K562 (cell line): ENCODE measurements at regions not wholly inside any gene's neighbourhood (a gene's known extent, or its start where the extent isn't known, plus 50 kb on each side); places are given as distances from the start of the nearest gene placed in this dataset.

Experiments used
- ATAC-seq: fragments of 200-7000 bp; cut with Tn5 transposase; 3 replicates; pipeline ENCODE4 v1.9.1; 2020; ENCODE audit warnings: moderate library complexity
- BruUV-seq: library from RNA; stranded (reverse); fragments of 400-500 nt; replicated peaks from 2 replicates; lab custom pipeline; 2021; lab: Mats Ljungman, UMichigan
- CTCF ChIA-PET: fragments of 300-600 bp; formaldehyde crosslinking; extraction: SDS; loops from one replicate; lab custom pipeline; 2021; ENCODE audit warnings: low intra/inter-chr PET ratio; lab: Yijun Ruan, JAX
- POLR2A ChIA-PET: fragments of 300-600, 350-650 bp; sonication (Branson Sonifier 250); formaldehyde crosslinking; extraction: SDS; loops from one replicate; lab custom pipeline; 2021; ENCODE audit warnings: antibody characterized with exemption, inconsistent platforms; lab: Yijun Ruan, JAX
- DNase-seq, 4 experiments: peaks; one replicate each; pipeline versions ENCODE4 v3.0.0 to v3.0.0-alpha.2; 2011 to 2018; ENCODE audit warnings: low spot score in 3 of 4, mixed read lengths in 3 of 4; ENCODE audit errors: extremely low read depth in 1 of 4
- FAIRE-seq: peaks from 2 replicates; lab custom pipeline; 2011; peaks lifted over from hg19 to GRCh38; lab: Jason Lieb, UNC
- H2AFZ ChIP-seq: 2 replicates; pipeline ENCODE4 v1.6.0; 2011; ENCODE audit warnings: low read depth, low read length, control low read depth, inconsistent platforms
- H3K27ac ChIP-seq: fragments of 200-600 bp; 3 replicates; pipeline ENCODE4 v1.8.0; 2011; ENCODE audit warnings: low read depth, mild to moderate bottlenecking, control low read depth, inconsistent platforms, low read length, moderate library complexity, mixed read lengths; ENCODE audit errors: extremely low read depth
- H3K27me3 ChIP-seq, 2 experiments: fragments of 300-600 bp in 1 of 2; 2 replicates in 1 of 2; 3 replicates in 1 of 2; pipeline versions ENCODE4 v1.6.0 to v1.8.0; 2011; ENCODE audit warnings: inconsistent platforms in 2 of 2, low read length in 2 of 2, mild to moderate bottlenecking in 1 of 2, mixed read lengths in 1 of 2, moderate library complexity in 1 of 2; ENCODE audit not compliant: control insufficient read depth in 2 of 2, insufficient read depth in 2 of 2
- H3K36me3 ChIP-seq: fragments of 300-600 bp; 3 replicates; pipeline ENCODE4 v1.8.0; 2011; ENCODE audit warnings: mild to moderate bottlenecking, low read length, inconsistent platforms; ENCODE audit not compliant: control insufficient read depth, insufficient read depth
- H3K4me1 ChIP-seq, 2 experiments: fragments of 200-600 bp in 1 of 2; replicated peaks in 1 of 2; 2 replicates in 1 of 2; 3 replicates in 1 of 2; pipeline versions ENCODE4 v1.5.1 to v1.8.0; 2011; ENCODE audit warnings: inconsistent platforms in 2 of 2, low read length in 2 of 2, mild to moderate bottlenecking in 1 of 2, mixed read lengths in 1 of 2, moderate library complexity in 1 of 2; ENCODE audit not compliant: control insufficient read depth in 2 of 2, insufficient read depth in 2 of 2
- H3K4me2 ChIP-seq: 2 replicates; pipeline ENCODE4 v1.6.1; 2011; ENCODE audit warnings: low read length, control low read depth, inconsistent platforms, mixed read lengths; ENCODE audit not compliant: insufficient read depth
- H3K4me3 ChIP-seq: fragments of 200-600 bp; sonication (generic), shearing (Covaris generic); 2 replicates; pipeline ENCODE4 v1.5.1; 2016; ENCODE audit warnings: control low read depth, inconsistent platforms
- H3K79me2 ChIP-seq: fragments of 200-600 bp; 3 replicates; pipeline ENCODE4 v1.8.0; 2011; ENCODE audit warnings: low read length, inconsistent platforms; ENCODE audit not compliant: control insufficient read depth, insufficient read depth
- H3K9ac ChIP-seq, 2 experiments: 2 replicates each; pipeline versions ENCODE4 v1.6.0 to v1.6.1; 2011; ENCODE audit warnings: low read depth in 2 of 2, low read length in 2 of 2, control low read depth in 1 of 2, inconsistent platforms in 1 of 2, mild to moderate bottlenecking in 1 of 2, mixed read lengths in 1 of 2; ENCODE audit not compliant: insufficient read depth in 1 of 2
- H3K9me1 ChIP-seq: one replicate; pipeline ENCODE4 v1.6.0; 2011; ENCODE audit warnings: inconsistent platforms, mild to moderate bottlenecking, low read length, moderate library complexity; ENCODE audit not compliant: control insufficient read depth, insufficient read depth
- H3K9me3 ChIP-seq: replicated peaks from 2 replicates; pipeline ENCODE4 v1.5.1; 2011; ENCODE audit warnings: low read depth, low read length, inconsistent platforms; ENCODE audit not compliant: control insufficient read depth, insufficient read depth
- H4K20me1 ChIP-seq: replicated peaks from 2 replicates; pipeline ENCODE4 v1.6.1; 2011; ENCODE audit warnings: low read length, inconsistent platforms, mixed read lengths; ENCODE audit not compliant: control insufficient read depth, insufficient read depth
- ERF ChIP-seq: fragments of 450-650 bp; formaldehyde crosslinking; IDR thresholded peaks from 2 replicates; pipeline ENCODE4 v1.4.0; 2020; ENCODE audit warnings: mild to moderate bottlenecking, mixed read lengths
- KAT2B ChIP-seq: IDR thresholded peaks from one replicate; pipeline ENCODE4 v1.6.1; 2012; ENCODE audit warnings: low read depth, mild to moderate bottlenecking, control low read depth, inconsistent platforms, low read length, moderate library complexity
- KLF13 ChIP-seq: fragments of 450-650 bp; IDR thresholded peaks from 2 replicates; pipeline ENCODE4 v1.6.1; 2016; ENCODE audit warnings: missing genetic modification characterization, low read depth, mild to moderate bottlenecking, missing compliant biosample characterization, moderate library complexity, borderline replicate concordance
- MAFF ChIP-seq: IDR thresholded peaks from 2 replicates; pipeline ENCODE4 v1.6.1; 2012; ENCODE audit warnings: low read length, improper control_type of control experiment
- MBD2 ChIP-seq: sonication (generic); IDR thresholded peaks from 2 replicates; pipeline ENCODE4 v1.6.1; 2016; ENCODE audit warnings: low read depth, borderline replicate concordance
- MEF2A ChIP-seq: IDR thresholded peaks from 2 replicates; pipeline ENCODE4 v1.6.1; 2011; ENCODE audit warnings: low read depth, mild to moderate bottlenecking, low read length, moderate library complexity; ENCODE audit not compliant: control insufficient read depth
- MLLT1 ChIP-seq, 2 experiments: fragments of 450-650 bp; IDR thresholded peaks; 2 replicates each; pipeline ENCODE4 v1.6.1; 2016
- NFXL1 ChIP-seq: fragments of 450-650 bp; formaldehyde crosslinking; IDR thresholded peaks from 2 replicates; pipeline ENCODE4 v1.4.0; 2021; ENCODE audit warnings: mild to moderate bottlenecking
- NR0B1 ChIP-seq: fragments of 450-650 bp; IDR thresholded peaks from one replicate; pipeline ENCODE4 v1.6.1; 2018; ENCODE audit warnings: mild to moderate bottlenecking, moderate library complexity; ENCODE audit not compliant: partially characterized antibody
- POLR3G ChIP-seq: IDR thresholded peaks from 2 replicates; pipeline ENCODE4 v1.6.1; 2011; ENCODE audit not compliant: insufficient read length, insufficient replicate concordance; ENCODE audit errors: extremely low read depth
- PURB ChIP-seq: sonication (generic); formaldehyde crosslinking; IDR thresholded peaks from 2 replicates; pipeline ENCODE4 v1.9.0; 2021; ENCODE audit warnings: low read depth, mild to moderate bottlenecking, missing genetic modification reagents
- TRIM28 ChIP-seq: fragments of 450-650 bp; IDR thresholded peaks from 2 replicates; pipeline ENCODE4 v1.6.1; 2017
- YY1 ChIP-seq, 3 experiments: IDR thresholded peaks; 2 replicates each; pipeline ENCODE4 v1.6.1; 2011; ENCODE audit warnings: low read length in 2 of 3, mild to moderate bottlenecking in 2 of 3, moderate library complexity in 2 of 3, borderline replicate concordance in 1 of 3, control low read depth in 1 of 3, low read depth in 1 of 3; ENCODE audit not compliant: insufficient read depth in 3 of 3, insufficient replicate concordance in 2 of 3, control insufficient read depth in 1 of 3, insufficient read length in 1 of 3; ENCODE audit errors: extremely low read depth in 1 of 3
- ZNF146 ChIP-seq: IDR thresholded peaks from one replicate; pipeline ENCODE4 v1.6.1; 2018; ENCODE audit warnings: missing compliant biosample characterization; ENCODE audit not compliant: unreplicated experiment
- ZNF785 ChIP-seq: fragments of 250-450 bp; sonication (Bioruptor Pico); IDR thresholded peaks from 2 replicates; pipeline ENCODE4 v1.4.0; 2020; ENCODE audit warnings: mild to moderate bottlenecking
- WGBS: fragments of 100-300 bp; shearing (Covaris generic); methylation state at CpG from one replicate; pipeline ENCODE4 v1.1.6; 2016; ENCODE audit warnings: low coverage, mixed read lengths; ENCODE audit not compliant: insufficient coverage; ENCODE audit errors: missing lambda C conversion rate; 5-methylcytosine and 5-hydroxymethylcytosine counted together
- in situ Hi-C: fragments of 300-500 bp; cut with MboI; formaldehyde crosslinking; loops from 4 replicates; pipeline ENCODE4 v1.15.0; 2018; ENCODE audit warnings: inconsistent platforms, mixed read lengths
- intact Hi-C: fragments of 100-400 bp; cut with micrococcal nuclease; formaldehyde crosslinking; loops from 2 replicates; pipeline ENCODE4 v1.14.2; 2022
- TF ChIP-seq, protein P1 (sequence below): IDR thresholded peaks from 3 replicates; pipeline ENCODE4 v1.6.1; 2011; ENCODE audit warnings: borderline replicate concordance, mild to moderate bottlenecking; ENCODE audit not compliant: insufficient read length, insufficient read depth

DNA sequence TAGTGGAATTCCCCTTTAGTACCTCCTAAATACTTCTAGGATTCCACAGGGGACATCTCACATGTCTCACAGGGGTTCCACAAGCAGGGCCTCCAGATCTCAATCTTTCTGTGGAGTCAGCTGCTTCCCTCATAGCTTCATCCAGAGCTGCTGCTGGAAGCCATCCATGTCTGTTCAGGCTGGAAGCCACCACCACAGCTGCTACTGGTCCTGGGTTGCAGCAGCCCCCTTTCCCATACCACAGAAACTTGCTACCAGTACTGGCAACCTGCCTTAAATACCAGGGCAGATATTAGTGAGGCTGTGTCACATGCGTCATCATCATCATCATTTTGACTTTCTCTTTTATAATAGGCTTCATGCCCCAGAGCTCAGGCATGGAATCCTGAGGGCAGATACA, 242.7 kb upstream of the NCAM1 start:
- Histone ChIP-seq H3K27me3 (no peaks in the 10 kb centered on the region; a peak in 1 of 5 replicates), H3K79me2 (no peaks in the 10 kb centered on the region), H3K9me1 (no peaks in the 10 kb centered on the region), H3K9me3 (no peaks in the 10 kb centered on the region), H3K4me1 (no peaks in the 10 kb centered on the region), H4K20me1 (no peaks in the 10 kb centered on the region), H3K9ac (no peak overlapping the region), H3K27ac (no peak overlapping the region), H3K4me2 (no peak overlapping the region), H3K36me3 (no peaks in the 10 kb centered on the region), H3K4me3 (no peak overlapping the region), H2AFZ (no peak overlapping the region)
- FAIRE-seq = no peak
- no peak for ATAC-seq
- BruUV-seq = no TSS peak
- no peak for DNase-seq
- 0% methylated on average over 1 of the region's 1 CpG for WGBS
- CTCF ChIA-PET = no interaction called here
- POLR2A ChIA-PET = interaction anchor here (0.6 kb wide), 1 partner anchor 357 kb away, joined by 3 read pairs; no protein-coding TSS in a partner anchor
- TF ChIP-seq YY1 (IDR thresholded peaks at IDR 0.05; ENCODE audit: borderline replicate concordance in 1 of 3, control insufficient read depth in 1 of 3, extremely low read depth in 1 of 3, insufficient read depth in 3 of 3, insufficient read length in 1 of 3, insufficient replicate concordance in 2 of 3, low read depth in 1 of 3, low read length in 2 of 3) (no peak), POLR3G (no peak), PURB (no peak), MAFF (no peak), MBD2 (no peak), KAT2B (no peak), ZNF785 (no peak), TRIM28 (no peak), ZNF146 (CRISPR knock-in tag) (no peak), ERF (CRISPR knock-in tag) (no peak), KLF13 (tag) (no peak), NFXL1 (CRISPR knock-in tag) (no peak), MEF2A (no peak), MLLT1 (IDR thresholded peaks at IDR 0.05) (no peak), NR0B1 (no peak)
- TF ChIP-seq, protein P1, sequence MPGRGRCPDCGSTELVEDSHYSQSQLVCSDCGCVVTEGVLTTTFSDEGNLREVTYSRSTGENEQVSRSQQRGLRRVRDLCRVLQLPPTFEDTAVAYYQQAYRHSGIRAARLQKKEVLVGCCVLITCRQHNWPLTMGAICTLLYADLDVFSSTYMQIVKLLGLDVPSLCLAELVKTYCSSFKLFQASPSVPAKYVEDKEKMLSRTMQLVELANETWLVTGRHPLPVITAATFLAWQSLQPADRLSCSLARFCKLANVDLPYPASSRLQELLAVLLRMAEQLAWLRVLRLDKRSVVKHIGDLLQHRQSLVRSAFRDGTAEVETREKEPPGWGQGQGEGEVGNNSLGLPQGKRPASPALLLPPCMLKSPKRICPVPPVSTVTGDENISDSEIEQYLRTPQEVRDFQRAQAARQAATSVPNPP = no peak
- intact Hi-C loops = no loop called here
- in situ Hi-C loops = no loop called here
